Activated CD8-positive, alpha-beta memory T cell treated with anti-CD3 and anti-CD28 coated beads for 36 hours (primary cell): ENCODE measurements at regions not wholly inside any gene's neighbourhood (a gene's known extent, or its start where the extent isn't known, plus 50 kb on each side); places are given as distances from the start of the nearest gene placed in this dataset.

Source experiments
- CTCF ChIA-PET: fragments of 350-600 bp; sonication (Branson Sonifier 250); formaldehyde crosslinking; loops from one replicate; lab custom pipeline; 2021; ENCODE audit warnings: antibody characterized with exemption; lab: Charles Lee
- POLR2A ChIA-PET: fragments of 350-600 bp; sonication (Branson Sonifier 250); formaldehyde crosslinking; loops from one replicate; lab custom pipeline; 2021; ENCODE audit warnings: antibody characterized with exemption; lab: Charles Lee

GRCh38 chr7:98469088-98469487, 68.2 kb upstream of the BAIAP2L1 start:
- ChIA-PET CTCF (no interaction called here), POLR2A (no interaction called here)

GRCh38 chr7:98467570-98468312, 66.9 kb upstream of the BAIAP2L1 start:
- POLR2A ChIA-PET = no interaction called here

GRCh38 chr7:98465022-98465421, 64.1 kb upstream of the BAIAP2L1 start:
- ChIA-PET POLR2A (no interaction called here), CTCF (interaction anchor here (1.3 kb wide), 1 partner anchor 16 kb away, joined by 3 read pairs; no protein-coding TSS in a partner anchor)

More at GRCh38 chr7:98467570-98468312, 66.9 kb upstream of the BAIAP2L1 start:
- CTCF ChIA-PET = interaction anchor here (0.7 kb wide), 1 partner anchor 170 kb away, joined by 5 read pairs; no protein-coding TSS in a partner anchor

- ChIA-PET CTCF (no interaction called here), POLR2A (no interaction called here)
These were observed 63.7 kb upstream of the BAIAP2L1 start for GRCh38 chr7:98464558-98464940.

- POLR2A ChIA-PET = no interaction called here
- CTCF ChIA-PET = no interaction called here
These were observed 63.1 kb upstream of the BAIAP2L1 start for GRCh38 chr7:98463837-98464557.

GRCh38 chr7:98462911-98463633, 62.2 kb upstream of the BAIAP2L1 start:
- ChIA-PET POLR2A (no interaction called here), CTCF (no interaction called here)

GRCh38 chr7:98460902-98461301, 60.0 kb upstream of the BAIAP2L1 start:
- ChIA-PET POLR2A (no interaction called here), CTCF (no interaction called here)

GRCh38 chr7:98459529-98459928, 58.6 kb upstream of the BAIAP2L1 start:
- POLR2A ChIA-PET = no interaction called here
- CTCF ChIA-PET = interaction anchor here (0.6 kb wide), 1 partner anchor 18 kb away, joined by 3 read pairs; no protein-coding TSS in a partner anchor

GRCh38 chr7:98458090-98458875, 57.4 kb upstream of the BAIAP2L1 start:
- ChIA-PET CTCF (no interaction called here), POLR2A (no interaction called here)

- CTCF ChIA-PET = no interaction called here
These were observed 56.0 kb upstream of the BAIAP2L1 start for GRCh38 chr7:98456866-98457265.

GRCh38 chr7:98452791-98453190, 51.9 kb upstream of the BAIAP2L1 start:
- POLR2A ChIA-PET = no interaction called here
- CTCF ChIA-PET = no interaction called here

More at GRCh38 chr7:98456866-98457265, 56.0 kb upstream of the BAIAP2L1 start:
- POLR2A ChIA-PET = no interaction called here
